H4 (cell line): ENCODE measurements at regions not wholly inside any gene's neighbourhood (a gene's known extent, or its start where the extent isn't known, plus 50 kb on each side); places are given as distances from the start of the nearest gene placed in this dataset.

Experiments used
- DNase-seq: peaks from one replicate; pipeline ENCODE4 v3.0.0-alpha.2; 2015; ENCODE audit warnings: low spot score

- no peak for DNase-seq
These were observed 274.8 kb upstream of the CNTN4 start for GRCh38 chr3:1823867-1824266.

GRCh38 chr3:1824359-1824758 lies 274.3 kb upstream of the CNTN4 start:
- DNase-seq: no peak

- DNase-seq: no peak
These were observed 270.1 kb upstream of the CNTN4 start for GRCh38 chr3:1828519-1828918.

- no peak for DNase-seq
These were observed 267.8 kb upstream of the CNTN4 start for GRCh38 chr3:1830851-1831250.

GRCh38 chr3:1832395-1832794 lies 266.3 kb upstream of the CNTN4 start:
- no peak for DNase-seq

GRCh38 chr3:1843111-1843510 lies 255.6 kb upstream of the CNTN4 start:
- no peak for DNase-seq

GRCh38 chr3:1847571-1847970 lies 251.1 kb upstream of the CNTN4 start:
- DNase-seq: no peak

GRCh38 chr3:1848935-1849334 lies 249.7 kb upstream of the CNTN4 start:
- peak; percentile 37 for DNase-seq

- no peak for DNase-seq
These were observed 245.7 kb upstream of the CNTN4 start for GRCh38 chr3:1852950-1853349.

GRCh38 chr3:1855841-1856240 lies 242.8 kb upstream of the CNTN4 start:
- DNase-seq: no peak

- DNase-seq: no peak
These were observed 227.9 kb upstream of the CNTN4 start for GRCh38 chr3:1870738-1871137.

GRCh38 chr3:1883534-1883933 lies 215.1 kb upstream of the CNTN4 start:
- DNase-seq: peak; percentile 11

- DNase-seq: no peak
These were observed 206.2 kb upstream of the CNTN4 start for GRCh38 chr3:1892459-1892858.

GRCh38 chr3:1902416-1902815 lies 196.2 kb upstream of the CNTN4 start:
- DNase-seq: no peak

- no peak for DNase-seq
These were observed 195.6 kb upstream of the CNTN4 start for GRCh38 chr3:1903111-1903510.

- no peak for DNase-seq
These were observed 190.8 kb upstream of the CNTN4 start for GRCh38 chr3:1907911-1908310.

GRCh38 chr3:1908651-1909445 lies 189.8 kb upstream of the CNTN4 start:
- no peak for DNase-seq

- DNase-seq: no peak
These were observed 188.3 kb upstream of the CNTN4 start for GRCh38 chr3:1910322-1910721.

- no peak for DNase-seq
These were observed 168.8 kb upstream of the CNTN4 start for GRCh38 chr3:1929788-1930414.

GRCh38 chr3:1938975-1939374 lies 159.7 kb upstream of the CNTN4 start:
- DNase-seq: no peak

GRCh38 chr3:1942781-1943180 lies 155.9 kb upstream of the CNTN4 start:
- no peak for DNase-seq

- DNase-seq: no peak
These were observed 155.1 kb upstream of the CNTN4 start for GRCh38 chr3:1943395-1944118.

- no peak for DNase-seq
These were observed 153.0 kb upstream of the CNTN4 start for GRCh38 chr3:1945698-1946097.
